HG03521 (cell line): ENCODE measurements at regions not wholly inside any gene's neighbourhood (a gene's known extent, or its start where the extent isn't known, plus 50 kb on each side); places are given as distances from the start of the nearest gene placed in this dataset.

Experiments
- ATAC-seq: cut with Tn5 transposase; IDR thresholded peaks from one replicate; pipeline ENCODE4 v1.9.1; 2021; ENCODE audit warnings: mild to moderate bottlenecking, moderate library complexity; ENCODE audit not compliant: unreplicated experiment

DNA sequence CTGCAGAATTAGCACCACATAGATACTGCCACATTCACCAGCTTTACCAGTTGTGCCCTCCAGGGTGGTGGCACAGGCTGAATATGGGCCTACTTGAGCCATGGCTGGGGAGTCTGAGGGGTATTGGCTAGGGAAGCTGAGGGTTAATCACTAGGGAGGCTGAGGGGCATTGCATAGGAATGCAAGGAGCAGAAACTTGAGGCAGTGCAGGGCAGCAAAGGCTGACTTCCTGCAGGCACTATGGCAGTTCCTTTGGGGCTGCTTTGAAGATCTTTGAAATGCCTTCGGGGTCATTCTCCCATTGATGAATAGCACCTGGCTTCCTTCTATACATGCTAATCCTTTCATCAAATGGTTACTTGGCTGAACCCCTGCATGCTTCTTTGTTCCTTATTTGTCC lies 171.5 kb downstream of the RCN1 start:
- ATAC-seq: no peak

DNA sequence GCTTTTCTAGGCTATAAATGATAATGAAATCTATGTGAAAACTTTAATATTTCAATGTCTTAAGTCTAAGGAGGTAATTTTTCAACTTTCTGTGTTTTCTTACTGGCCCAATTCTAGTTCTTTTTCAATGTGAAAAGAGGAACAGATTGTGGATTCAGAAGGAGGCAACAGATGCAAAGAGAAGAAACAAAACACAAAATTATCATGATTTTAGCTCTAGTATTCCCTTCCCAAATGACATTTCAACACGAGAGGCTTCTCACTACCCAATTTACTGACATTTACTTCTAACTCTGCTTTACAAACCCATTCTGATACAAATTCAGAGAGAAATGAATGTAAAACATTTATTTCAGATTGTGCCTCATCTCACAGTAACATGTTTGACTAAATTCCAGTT lies 169.4 kb downstream of the WT1 start:
- no peak for ATAC-seq

DNA sequence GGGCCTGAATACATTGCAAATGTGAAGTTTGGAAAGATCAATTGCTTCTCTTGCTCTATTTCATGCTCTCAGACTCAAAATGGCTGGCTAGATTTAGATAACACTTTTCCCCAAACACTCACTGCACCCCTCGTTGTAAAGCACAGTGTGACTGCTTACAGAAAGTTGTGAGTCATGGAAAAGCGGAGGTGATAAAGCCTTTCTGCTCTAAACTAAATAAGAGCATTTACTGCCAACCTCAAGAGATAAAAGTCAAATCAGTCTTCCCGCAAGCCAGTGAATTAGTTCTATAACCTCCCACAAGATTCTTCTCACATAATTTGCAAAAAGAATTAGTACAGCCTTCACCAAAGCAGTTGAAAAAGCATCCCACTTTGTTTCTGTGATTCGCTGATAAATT lies 168.7 kb downstream of the WT1 start:
- ATAC-seq: no peak

DNA sequence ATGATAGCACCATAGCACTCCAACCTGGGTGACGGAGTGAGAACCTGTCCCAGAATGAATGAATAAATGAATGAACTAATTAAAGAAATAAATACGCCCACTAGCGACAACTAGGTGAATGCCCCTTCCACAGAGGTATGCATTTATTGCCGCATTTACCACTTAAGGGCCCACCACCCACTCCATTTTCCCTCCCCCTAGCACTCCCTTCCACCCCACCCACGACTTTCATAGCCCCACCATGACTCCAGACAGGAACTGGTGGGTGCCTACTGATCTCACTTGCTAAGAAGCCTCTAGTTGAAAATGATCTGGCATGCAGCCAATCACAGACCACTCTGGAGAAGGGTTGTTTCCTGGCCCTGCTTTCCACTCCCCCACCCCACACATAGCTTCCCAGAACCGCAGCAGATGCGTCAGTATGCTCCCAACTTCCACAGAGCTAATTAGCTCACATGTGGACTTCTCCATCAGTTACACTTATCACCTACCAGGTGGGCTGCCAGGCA lies 167.6 kb downstream of the WT1 start:
- ATAC-seq: no peak

DNA sequence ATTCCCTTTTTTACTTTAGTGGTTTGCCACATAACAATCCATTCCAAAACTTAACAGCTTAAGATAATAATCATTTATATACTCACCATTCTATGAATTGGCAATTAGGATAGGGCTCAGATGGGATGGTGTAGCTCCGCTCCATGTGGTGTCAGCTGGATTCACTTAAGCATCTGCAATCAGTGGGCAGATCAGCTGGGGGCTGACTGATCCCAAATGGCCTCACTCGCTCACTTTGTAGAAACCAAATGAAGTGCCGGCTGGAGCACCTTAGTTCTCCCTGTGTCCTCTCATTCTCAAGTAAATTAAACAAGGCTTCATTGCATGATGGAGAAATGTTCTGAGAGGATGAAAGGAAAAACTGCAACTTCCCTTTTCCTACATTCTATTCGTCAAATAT lies 161.4 kb downstream of the WT1 start:
- no peak for ATAC-seq

DNA sequence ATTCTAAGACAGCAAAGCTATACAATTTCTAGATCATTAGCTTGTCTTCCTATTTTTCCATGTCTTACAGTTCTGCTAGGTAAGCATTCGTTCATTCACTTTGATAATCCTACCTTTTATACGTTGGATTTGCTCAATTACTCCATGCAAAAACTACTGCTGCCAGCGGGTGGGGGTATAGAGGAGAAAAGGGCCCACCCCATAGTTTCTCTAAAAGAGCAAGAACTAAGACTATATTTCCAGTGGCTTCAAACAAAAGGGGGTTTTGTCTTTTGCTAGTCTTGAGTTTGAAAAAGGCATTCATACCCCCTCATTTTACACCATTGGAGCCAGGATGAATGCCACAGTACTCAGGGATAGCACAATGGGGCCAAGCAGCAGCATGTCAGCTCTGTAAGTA lies 155.7 kb downstream of the WT1 start:
- no peak for ATAC-seq

DNA sequence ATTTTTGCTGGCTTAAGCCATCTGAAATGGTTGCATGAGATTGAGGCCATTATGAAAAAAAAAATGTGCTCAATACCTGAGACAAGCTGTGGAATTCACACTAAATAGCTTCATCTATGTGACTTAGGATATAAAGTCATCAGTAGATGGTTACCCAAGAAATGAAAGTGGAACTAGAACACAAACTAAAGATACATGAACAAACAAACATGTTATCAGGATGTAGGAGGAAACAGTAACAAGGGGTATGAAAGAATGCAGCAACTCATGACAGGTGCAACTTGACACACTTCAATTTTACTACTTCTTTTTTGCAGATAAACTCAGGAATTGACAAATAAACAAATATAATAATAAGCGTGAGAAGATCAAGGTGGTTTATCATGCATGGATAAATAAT lies 155.0 kb downstream of the WT1 start:
- no peak for ATAC-seq

DNA sequence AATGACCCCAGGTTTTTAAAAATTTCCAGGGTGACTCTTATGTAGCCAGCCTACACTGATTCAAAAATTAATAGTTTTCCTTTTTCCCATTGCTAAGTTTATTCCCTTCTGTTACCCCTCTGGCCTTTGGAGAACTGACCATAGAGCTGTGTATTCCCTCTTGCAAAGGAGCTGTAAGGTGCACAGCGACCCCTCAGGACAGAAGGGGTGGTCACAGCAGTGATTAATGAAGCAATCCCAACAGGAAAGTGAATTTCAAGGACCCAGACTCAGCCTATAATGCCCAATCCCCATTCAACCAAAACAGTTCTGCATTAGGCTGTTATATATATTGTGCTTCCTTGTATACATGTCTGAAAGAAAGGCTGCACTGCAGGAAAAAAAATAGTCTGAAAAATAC lies 147.1 kb downstream of the WT1 start:
- no peak for ATAC-seq

DNA sequence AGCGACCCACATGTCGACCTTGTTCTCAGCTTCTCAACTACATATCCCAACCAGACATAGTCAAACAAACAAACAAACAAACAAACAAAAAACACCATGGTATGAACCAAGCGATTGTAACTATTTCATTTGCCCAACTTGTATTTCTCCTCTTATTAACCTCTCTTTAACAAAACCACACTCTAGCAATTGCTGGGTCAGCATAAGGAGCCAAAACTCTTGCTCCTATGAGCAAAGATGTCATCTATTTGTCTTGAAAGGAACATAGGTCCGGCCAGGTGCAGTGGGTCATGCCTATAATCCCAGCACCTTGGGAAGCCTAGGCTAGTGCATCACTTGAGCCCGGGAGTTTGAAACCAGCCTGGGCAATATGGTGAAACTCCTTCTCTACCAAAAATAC lies 145.6 kb downstream of the WT1 start:
- no peak for ATAC-seq

DNA sequence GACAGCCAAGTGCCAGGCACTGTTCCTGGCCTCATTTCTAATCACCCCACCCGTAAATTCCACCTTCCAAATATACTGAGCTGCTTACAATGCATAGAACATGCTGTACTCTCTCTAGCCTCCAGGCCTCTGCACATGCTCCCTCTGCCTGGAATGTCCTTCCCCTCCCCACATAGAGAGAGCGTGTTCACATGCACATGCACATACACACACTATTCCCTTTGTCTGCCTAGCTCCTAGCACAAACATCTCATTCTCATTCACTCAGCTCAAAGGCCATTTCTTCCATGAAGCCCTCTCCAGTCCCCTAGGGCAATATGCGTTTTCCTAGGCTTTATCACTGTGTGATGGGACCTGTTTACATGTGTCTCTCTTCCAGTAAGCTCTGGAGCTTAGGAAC lies 144.6 kb downstream of the WT1 start:
- no peak for ATAC-seq

DNA sequence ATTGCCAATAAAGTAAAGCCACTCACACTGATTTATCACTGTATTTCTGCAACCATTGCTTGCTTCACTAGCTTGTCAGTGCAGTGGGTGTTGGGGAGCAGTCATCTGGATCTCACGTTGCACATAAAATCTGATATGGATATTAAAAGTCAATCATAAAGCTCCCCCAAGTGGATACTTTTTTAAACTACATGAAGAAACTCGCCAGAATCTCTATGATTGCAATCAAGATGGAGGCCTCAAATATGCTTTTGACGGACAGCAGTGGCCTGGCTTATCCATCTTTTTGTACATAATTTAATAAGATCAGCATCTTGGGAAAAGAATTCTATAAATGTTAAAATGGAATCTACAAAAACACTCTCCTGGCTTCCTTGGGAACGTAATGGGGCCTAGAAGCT lies 137.7 kb downstream of the WT1 start:
- ATAC-seq: no peak

DNA sequence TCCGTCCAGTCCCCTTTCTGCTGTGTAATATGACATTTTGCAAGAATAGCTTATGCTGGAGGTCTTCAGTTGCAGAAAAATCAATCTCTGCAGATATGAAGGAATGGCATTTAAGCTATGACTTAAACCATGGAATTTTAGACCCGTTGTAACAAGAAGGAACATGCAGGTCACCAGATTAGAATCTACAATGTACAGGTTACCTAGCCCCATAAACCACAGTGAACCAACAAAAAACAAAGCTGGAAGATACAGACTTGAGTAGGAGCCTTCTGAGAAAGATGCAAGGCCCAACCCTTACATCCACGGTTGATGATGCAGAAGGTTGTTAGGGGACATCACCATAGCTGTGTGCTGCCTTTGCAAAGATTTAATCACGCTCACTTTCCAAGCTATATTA lies 132.5 kb downstream of the WT1 start:
- ATAC-seq: no peak

DNA sequence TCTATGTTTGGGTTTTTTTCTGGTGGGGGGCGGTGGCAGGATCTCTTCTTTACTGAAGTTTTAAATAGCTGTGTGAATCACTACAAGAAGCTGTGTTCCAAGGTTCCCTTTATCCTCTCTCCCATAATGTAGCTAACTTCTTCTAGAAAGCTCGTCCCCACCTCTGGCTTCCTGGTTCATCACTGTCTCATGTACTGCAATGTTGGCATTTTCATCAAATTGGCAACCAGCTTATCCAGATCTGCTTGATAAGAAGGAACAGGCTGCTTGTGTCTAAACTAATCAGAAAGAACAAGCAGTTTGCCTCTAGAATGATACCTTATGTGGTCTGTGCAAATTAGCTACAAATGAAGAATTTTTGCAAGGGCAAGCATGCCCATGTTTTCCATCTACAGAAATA lies 130.8 kb downstream of the WT1 start:
- no peak for ATAC-seq

DNA sequence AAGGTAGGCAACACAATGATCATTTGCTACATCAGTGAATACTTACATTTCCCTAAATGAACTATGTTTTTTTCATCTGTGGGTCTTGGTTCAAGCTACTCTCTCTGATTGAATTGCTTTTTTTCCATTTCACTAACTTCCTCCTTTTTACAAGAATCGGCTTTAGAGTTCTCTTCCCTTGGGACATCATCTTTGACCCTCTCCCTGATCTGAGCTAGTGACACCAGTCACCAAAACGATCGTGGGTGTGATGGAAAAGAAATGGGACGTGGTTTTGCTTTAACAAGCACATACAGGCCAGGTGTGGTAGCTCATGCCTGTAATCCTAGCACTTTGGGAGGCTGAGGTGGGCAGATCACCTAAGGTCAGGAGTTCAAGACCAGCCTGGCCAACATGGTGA lies 129.9 kb downstream of the WT1 start:
- no peak for ATAC-seq

DNA sequence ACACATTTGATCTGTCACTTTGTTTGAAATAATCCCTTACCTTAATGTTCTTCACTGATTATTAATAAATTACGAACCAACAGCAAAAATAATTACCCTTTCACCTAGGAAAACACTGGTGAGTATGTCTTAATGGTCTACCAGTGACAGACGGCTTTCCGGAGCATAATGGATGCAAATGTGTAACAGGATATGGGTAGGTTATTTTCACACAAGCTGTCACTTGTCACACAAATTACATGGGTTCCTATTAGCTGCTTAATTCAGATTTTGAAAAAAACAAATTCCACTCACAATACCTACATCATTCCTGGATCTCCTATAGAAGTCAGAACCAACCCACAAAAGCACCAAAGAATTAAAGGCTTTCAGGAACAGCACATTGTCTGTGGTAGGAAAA lies 127.9 kb downstream of the WT1 start:
- ATAC-seq: no peak

DNA sequence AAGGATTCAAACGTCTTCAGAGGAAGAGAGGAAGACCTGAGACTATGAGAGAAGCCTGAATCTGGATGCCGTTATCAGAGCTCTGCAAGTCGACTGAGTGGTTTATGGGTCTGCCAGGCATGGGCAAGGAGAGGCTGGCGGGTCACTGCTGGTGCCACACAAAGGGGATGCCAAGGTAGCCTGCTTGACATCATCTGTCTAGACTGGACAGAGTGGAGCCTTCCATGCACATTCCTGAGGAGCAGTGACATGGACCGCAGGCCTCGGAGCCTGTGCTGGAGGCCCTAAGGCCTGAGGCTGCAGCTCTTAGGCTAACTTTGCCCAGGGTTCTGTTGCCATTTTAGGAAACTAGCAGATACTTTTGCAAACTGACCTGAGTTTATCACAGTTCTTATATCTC lies 127.4 kb downstream of the WT1 start:
- ATAC-seq: no peak

DNA sequence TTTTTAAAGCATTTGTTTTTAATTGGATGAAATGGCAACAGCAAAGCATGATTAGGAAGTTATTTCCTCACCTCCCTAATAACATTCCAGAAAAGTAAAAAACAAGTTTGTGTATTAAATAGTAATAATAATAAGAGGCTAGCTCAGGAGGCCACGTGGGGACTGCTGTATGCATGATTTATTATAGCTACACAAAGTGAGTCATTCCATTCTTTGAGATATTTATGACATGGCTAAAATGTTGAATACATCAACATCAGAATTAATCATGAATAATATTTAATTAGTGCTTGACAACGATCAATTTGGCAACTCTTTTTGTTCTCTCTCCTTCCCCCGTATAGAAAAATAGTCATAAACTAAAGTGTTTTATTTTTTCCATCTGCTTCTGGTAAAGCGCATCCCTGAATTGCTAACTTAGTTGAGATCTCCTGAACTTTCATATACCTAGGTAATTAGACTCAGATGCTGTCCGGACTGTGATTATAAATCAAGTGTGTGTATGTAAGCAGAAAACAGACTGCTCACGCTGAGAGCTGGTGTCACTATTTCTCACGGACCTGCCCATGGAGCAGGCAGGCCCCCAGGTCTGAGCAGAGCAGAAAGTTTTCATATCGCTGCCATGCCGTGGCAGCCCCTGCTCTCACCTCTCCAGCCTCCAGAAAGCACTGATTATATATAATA lies 125.7 kb downstream of the WT1 start:
- ATAC-seq: no peak

DNA sequence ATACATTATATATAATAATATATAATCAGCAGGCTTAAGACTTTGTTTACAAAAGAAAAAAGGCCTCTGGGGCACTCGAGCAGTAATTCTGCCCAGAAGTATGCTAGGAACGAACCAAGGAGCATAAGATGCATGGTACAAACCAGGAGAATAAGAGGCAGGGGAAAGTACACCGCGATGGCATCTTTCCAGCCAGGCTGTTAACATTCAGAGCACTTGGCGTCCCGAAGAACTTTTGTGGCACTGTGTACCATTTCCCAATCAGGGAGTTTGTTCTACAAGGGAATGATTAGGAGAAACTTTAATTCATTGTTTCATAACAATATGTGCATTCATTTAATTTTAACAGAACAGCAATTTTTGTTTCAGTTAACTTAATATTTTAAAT lies 125.1 kb downstream of the WT1 start:
- ATAC-seq: no peak

DNA sequence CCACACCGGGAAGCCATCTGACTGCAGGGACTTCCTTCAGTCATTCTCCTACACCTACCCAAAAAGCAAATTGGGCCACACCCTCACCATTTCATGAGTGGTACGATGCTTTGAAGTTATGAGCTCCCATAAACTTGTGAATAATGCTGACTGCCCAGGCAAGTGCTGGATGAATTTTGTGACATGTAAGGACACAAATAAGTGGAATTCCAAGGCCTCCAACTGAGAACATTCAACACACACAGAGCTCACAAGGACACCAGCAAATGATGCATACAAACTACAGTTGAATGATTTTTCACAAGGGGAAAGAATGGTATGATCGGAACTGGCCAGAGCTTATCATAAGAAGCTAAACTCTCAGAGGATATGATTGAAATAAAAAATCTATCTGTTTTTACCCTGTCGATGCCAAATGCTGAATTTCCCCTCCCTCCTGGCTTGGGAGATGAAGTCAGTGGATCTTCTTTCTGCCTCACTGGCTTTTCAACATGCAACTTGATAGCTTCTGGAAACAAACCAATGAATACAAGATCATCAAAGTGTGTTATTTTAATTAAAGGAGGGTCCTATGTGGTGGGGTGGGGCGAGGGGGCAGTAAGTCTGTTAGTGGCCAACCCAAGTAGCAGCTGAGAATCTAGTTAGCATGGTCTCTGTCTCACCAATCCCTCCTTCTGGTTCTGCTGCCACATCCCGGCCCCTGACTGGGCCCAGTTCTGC lies 123.8 kb downstream of the WT1 start:
- no peak for ATAC-seq

DNA sequence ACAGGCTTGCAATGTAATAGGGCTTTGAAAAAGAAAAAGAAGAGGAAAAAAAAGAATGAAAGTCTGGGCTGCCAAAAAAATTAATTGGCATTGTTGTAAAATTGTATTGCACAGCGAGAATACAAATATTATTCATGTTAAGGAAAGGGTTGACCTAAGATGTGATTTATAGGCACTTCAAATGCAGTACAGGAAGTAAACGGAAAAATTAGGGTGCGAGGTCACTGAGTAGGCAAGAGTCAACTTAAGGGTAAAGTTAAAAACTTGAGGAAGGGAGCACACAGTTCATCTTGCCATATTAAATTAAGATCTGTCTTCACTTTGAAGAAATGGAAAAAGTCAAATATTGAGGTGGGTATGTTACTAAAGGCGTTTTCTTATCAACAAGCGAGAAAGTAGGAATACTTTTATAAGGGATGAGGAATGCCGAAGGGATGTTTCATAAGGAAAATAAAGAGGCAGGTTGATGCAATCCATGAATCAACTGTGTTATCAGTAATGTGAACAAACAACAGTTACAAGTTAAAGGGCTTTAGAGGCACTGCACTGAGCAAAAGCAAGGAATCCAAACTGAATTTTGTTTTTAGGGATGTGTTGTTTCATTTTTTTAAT lies 123.0 kb downstream of the WT1 start:
- ATAC-seq: no peak

DNA sequence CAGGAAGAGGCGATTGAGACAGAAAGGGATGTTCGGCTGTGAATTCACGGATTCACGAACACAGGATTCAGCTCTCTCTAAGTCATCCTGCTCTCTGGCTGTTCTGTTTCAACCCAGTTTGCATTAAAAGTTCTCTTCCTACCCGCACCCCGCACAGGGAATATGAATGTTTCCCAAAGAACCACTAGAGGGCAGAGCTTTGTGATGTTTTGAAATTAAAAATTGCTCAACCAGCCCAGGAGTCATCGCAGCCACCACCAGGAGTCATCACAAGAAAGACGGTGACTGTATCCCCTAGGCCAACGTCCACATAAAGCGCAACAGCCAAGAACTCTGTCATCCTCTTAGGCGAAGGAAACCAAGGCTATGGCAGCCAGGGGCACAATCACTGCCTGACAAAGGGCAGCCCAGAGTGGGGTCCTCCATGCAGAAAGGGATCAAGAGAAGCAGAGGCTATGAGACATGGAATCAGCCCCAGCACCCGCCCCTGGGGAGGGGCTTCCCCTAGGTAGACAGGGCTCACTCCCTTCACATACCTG lies 122.4 kb downstream of the WT1 start:
- no peak for ATAC-seq

DNA sequence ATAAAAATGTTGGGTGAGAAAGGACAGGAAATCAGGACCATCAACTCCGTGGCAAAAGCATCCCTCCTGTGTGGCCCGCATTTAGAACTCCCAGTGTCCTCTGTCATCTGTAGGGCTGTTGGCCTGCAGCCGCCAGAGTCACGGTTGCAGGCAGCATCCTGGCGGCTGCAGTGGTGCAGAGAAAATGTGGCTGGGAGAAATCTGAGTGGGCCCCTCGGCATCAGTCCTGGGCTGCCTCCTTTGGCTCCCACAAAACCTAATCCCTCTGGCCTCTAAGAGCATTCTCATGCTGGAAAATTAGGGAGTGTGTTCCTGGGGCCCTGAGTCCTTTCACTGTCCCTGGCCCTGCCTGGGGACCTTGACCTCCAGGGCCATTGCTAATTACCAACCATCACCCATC lies 121.9 kb downstream of the WT1 start:
- ATAC-seq: no peak
